A549 (cell line): ENCODE measurements at regions not wholly inside any gene's neighbourhood (a gene's known extent, or its start where the extent isn't known, plus 50 kb on each side); places are given as distances from the start of the nearest gene placed in this dataset.

Experiments
- CBX8 ChIP-seq: fragments of 200-600 bp; sonication (generic); IDR thresholded peaks from 2 replicates; pipeline ENCODE4 v1.6.1; 2016
- CHD4 ChIP-seq: fragments of 200-600 bp; sonication (generic); IDR thresholded peaks from 2 replicates; pipeline ENCODE4 v1.6.1; 2016; ENCODE audit warnings: antibody characterized with exemption, mild to moderate bottlenecking, borderline replicate concordance
- E2F6 ChIP-seq: IDR thresholded peaks from 2 replicates; pipeline ENCODE4 v1.6.1; 2012; ENCODE audit warnings: low read depth, borderline replicate concordance
- KDM5A ChIP-seq: fragments of 200-600 bp; sonication (generic); IDR thresholded peaks from 2 replicates; pipeline ENCODE4 v1.6.1; 2016; ENCODE audit warnings: antibody characterized with exemption, mild to moderate bottlenecking
- MAFK ChIP-seq: fragments of 450-650 bp; IDR thresholded peaks from 2 replicates; pipeline ENCODE4 v1.6.1; 2014; ENCODE audit not compliant: partially characterized antibody
- POLR2A ChIP-seq: IDR thresholded peaks from 2 replicates; pipeline ENCODE4 v1.6.1; 2012; ENCODE audit warnings: mild to moderate bottlenecking, low read length
- RAD21 ChIP-seq, 2 experiments: fragments of >200 bp in 1 of 2; sonication (Bioruptor Twin) in 1 of 2; formaldehyde crosslinking in 1 of 2; IDR thresholded peaks in 1 of 2; conservative IDR thresholded peaks in 1 of 2; 2 replicates in 1 of 2; 3 replicates in 1 of 2; pipeline ENCODE4 v1.6.1; 2012 to 2018; ENCODE audit warnings: inconsistent platforms in 1 of 2
- REST ChIP-seq: fragments of 200-600 bp; sonication (generic); IDR thresholded peaks from 2 replicates; pipeline ENCODE4 v1.6.1; 2016; ENCODE audit warnings: antibody characterized with exemption, mild to moderate bottlenecking, moderate library complexity
- SMC3 ChIP-seq: fragments of >200 bp; sonication (Bioruptor Twin); formaldehyde crosslinking; IDR thresholded peaks from 3 replicates; pipeline ENCODE4 v1.6.1; 2018; ENCODE audit warnings: inconsistent platforms
- TF ChIP-seq, protein P1 (sequence below): fragments of >200 bp; sonication (Bioruptor Twin); formaldehyde crosslinking; IDR thresholded peaks from 3 replicates; pipeline ENCODE4 v1.5.1; 2016
- TF ChIP-seq, protein P2 (sequence below): fragments of 450-650 bp; IDR thresholded peaks from 2 replicates; pipeline ENCODE4 v1.6.1; 2014; ENCODE audit warnings: antibody characterized with exemption
- TF ChIP-seq, protein P3 (sequence below): IDR thresholded peaks from 2 replicates; pipeline ENCODE4 v1.6.1; 2012

- TF ChIP-seq SMC3, result no peak
- TF ChIP-seq E2F6, result no peak
- no peak for TF ChIP-seq RAD21 (conservative IDR thresholded peaks at IDR 0.05 in 1 of 2, IDR thresholded peaks at IDR 0.05 in 1 of 2)
- TF ChIP-seq, protein P1, sequence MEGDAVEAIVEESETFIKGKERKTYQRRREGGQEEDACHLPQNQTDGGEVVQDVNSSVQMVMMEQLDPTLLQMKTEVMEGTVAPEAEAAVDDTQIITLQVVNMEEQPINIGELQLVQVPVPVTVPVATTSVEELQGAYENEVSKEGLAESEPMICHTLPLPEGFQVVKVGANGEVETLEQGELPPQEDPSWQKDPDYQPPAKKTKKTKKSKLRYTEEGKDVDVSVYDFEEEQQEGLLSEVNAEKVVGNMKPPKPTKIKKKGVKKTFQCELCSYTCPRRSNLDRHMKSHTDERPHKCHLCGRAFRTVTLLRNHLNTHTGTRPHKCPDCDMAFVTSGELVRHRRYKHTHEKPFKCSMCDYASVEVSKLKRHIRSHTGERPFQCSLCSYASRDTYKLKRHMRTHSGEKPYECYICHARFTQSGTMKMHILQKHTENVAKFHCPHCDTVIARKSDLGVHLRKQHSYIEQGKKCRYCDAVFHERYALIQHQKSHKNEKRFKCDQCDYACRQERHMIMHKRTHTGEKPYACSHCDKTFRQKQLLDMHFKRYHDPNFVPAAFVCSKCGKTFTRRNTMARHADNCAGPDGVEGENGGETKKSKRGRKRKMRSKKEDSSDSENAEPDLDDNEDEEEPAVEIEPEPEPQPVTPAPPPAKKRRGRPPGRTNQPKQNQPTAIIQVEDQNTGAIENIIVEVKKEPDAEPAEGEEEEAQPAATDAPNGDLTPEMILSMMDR, result no peak
- no peak for TF ChIP-seq POLR2A
- TF ChIP-seq CHD4, result no peak
- TF ChIP-seq CBX8, result no peak
- TF ChIP-seq, protein P2, sequence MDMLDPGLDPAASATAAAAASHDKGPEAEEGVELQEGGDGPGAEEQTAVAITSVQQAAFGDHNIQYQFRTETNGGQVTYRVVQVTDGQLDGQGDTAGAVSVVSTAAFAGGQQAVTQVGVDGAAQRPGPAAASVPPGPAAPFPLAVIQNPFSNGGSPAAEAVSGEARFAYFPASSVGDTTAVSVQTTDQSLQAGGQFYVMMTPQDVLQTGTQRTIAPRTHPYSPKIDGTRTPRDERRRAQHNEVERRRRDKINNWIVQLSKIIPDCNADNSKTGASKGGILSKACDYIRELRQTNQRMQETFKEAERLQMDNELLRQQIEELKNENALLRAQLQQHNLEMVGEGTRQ, result no peak
- TF ChIP-seq MAFK, result no peak
- no peak for TF ChIP-seq KDM5A
- TF ChIP-seq, protein P3, sequence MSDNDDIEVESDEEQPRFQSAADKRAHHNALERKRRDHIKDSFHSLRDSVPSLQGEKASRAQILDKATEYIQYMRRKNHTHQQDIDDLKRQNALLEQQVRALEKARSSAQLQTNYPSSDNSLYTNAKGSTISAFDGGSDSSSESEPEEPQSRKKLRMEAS, result no peak
- TF ChIP-seq REST, result no peak
These were observed 284.8 kb upstream of the CYRIA start for GRCh38 chr2:16950436-16950835.
